Mesendoderm (in vitro differentiated cells): ENCODE measurements at regions not wholly inside any gene's neighbourhood (a gene's known extent, or its start where the extent isn't known, plus 50 kb on each side); places are given as distances from the start of the nearest gene placed in this dataset.

Source experiments
- DNase-seq: peaks from one replicate; pipeline ENCODE4 v3.0.0; 2013
- H2AK5ac ChIP-seq: 2 replicates; pipeline ENCODE4 v1.6.1; 2013; ENCODE audit warnings: low read length, inconsistent platforms
- H2BK120ac ChIP-seq: 2 replicates; pipeline ENCODE4 v1.6.1; 2013; ENCODE audit warnings: low read depth, mild to moderate bottlenecking, low read length, moderate library complexity, mixed read lengths
- H2BK15ac ChIP-seq: replicated peaks from 2 replicates; pipeline ENCODE4 v1.6.1; 2013; ENCODE audit warnings: low read depth, mild to moderate bottlenecking, moderate library complexity
- H2BK5ac ChIP-seq: 2 replicates; pipeline ENCODE4 v1.6.1; 2013; ENCODE audit warnings: low read length, inconsistent platforms
- H3K18ac ChIP-seq: 2 replicates; pipeline ENCODE4 v1.6.1; 2013; ENCODE audit warnings: mild to moderate bottlenecking, low read length, mixed read lengths
- H3K23ac ChIP-seq: one replicate; pipeline ENCODE4 v1.6.1; 2013; ENCODE audit warnings: low read length
- H3K27ac ChIP-seq: 2 replicates; pipeline ENCODE4 v1.5.1; 2013; ENCODE audit warnings: low read depth, mild to moderate bottlenecking, inconsistent platforms, low read length, moderate library complexity
- H3K27me3 ChIP-seq: 2 replicates; pipeline ENCODE4 v1.6.1; 2013; ENCODE audit warnings: low read length, control low read depth, mild to moderate bottlenecking, inconsistent platforms; ENCODE audit not compliant: insufficient read depth, poor library complexity
- H3K36me3 ChIP-seq: 2 replicates; pipeline ENCODE4 v1.6.1; 2013; ENCODE audit warnings: low read length, inconsistent platforms; ENCODE audit not compliant: control insufficient read depth, insufficient read depth
- H3K4ac ChIP-seq: one replicate; pipeline ENCODE4 v1.6.1; 2013; ENCODE audit warnings: low read depth, mild to moderate bottlenecking, low read length, moderate library complexity
- H3K4me1 ChIP-seq: 2 replicates; pipeline ENCODE4 v1.6.1; 2013; ENCODE audit warnings: low read depth, low read length, inconsistent platforms; ENCODE audit not compliant: control insufficient read depth
- H3K4me2 ChIP-seq: 2 replicates; pipeline ENCODE4 v1.6.1; 2013; ENCODE audit warnings: low read length
- H3K4me3 ChIP-seq: 2 replicates; pipeline ENCODE4 v1.5.1; 2013; ENCODE audit warnings: mild to moderate bottlenecking, low read length
- H3K56ac ChIP-seq: one replicate; pipeline ENCODE4 v1.6.1; 2013; ENCODE audit warnings: low read length
- H3K79me1 ChIP-seq: 2 replicates; pipeline ENCODE4 v1.6.1; 2013; ENCODE audit warnings: low read length, inconsistent platforms
- H3K79me2 ChIP-seq: 2 replicates; pipeline ENCODE4 v1.6.1; 2013; ENCODE audit warnings: mild to moderate bottlenecking, low read length; ENCODE audit not compliant: control insufficient read depth, insufficient read depth
- H3K9ac ChIP-seq: 2 replicates; pipeline ENCODE4 v1.6.1; 2013; ENCODE audit warnings: low read length, inconsistent platforms
- H4K5ac ChIP-seq: one replicate; pipeline ENCODE4 v1.6.1; 2013; ENCODE audit warnings: low read length
- H4K8ac ChIP-seq: one replicate; pipeline ENCODE4 v1.6.1; 2013; ENCODE audit warnings: low read depth, mild to moderate bottlenecking, control low read depth, low read length, moderate library complexity
- WGBS: extraction: QIAGEN DNeasy Blood & Tissue Kit; methylation state at CpG from one replicate; pipeline ENCODE4 v1.1.7; 2013; ENCODE audit warnings: low lambda C conversion rate, missing lambda C conversion rate; ENCODE audit not compliant: insufficient coverage; ENCODE audit errors: extremely low coverage; 5-methylcytosine and 5-hydroxymethylcytosine counted together

DNA sequence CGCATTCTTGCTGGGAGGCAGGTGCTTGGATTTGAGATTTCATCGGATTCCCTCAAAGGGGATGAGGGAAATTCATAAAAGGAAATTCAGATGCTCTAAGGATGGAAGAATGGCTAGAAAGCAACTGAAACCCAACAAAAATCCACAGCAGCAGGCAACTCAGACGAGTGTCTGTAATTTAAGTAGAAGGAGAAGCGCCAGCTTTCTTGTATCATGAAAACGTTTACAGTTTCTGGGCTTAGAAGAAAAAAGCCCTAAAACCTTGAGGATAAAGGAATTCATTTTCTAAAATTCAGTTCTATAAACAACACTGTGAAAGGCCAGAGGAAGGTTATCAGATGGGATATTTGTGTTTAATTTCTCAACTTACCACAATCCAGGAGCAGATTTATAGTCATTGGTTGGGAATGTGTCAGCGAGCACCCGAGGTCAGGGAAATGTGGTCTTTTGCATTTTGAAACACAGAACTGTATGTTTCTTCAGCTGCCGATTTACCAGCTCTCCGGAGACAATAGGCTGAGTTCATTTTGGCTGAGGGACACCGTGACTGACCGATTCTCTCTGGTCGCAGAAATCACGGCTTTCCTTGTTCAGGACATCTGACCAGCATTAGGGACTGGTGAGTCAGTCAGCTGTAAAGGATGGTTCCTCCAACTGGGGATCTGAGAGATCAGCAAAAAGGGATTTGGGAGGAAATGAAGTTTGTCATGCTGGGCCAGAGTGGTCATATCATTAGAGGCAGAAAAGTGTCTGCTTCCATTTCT is 111.6 kb upstream of the ERRFI1 start:
- Histone ChIP-seq H3K27me3 (no peaks in the 10 kb centered on the region), H3K4ac (no peak overlapping the region), H3K4me3 (no peak overlapping the region), H2BK15ac (no peak overlapping the region), H3K36me3 (no peaks in the 10 kb centered on the region), H3K4me2 (no peak overlapping the region), H2BK120ac (no peak overlapping the region), H3K56ac (no peak overlapping the region), H3K9ac (no peak overlapping the region), H3K23ac (no peak overlapping the region), H3K4me1 (no peaks in the 10 kb centered on the region), H3K27ac (no peak overlapping the region), H2BK5ac (no peak overlapping the region), H3K79me1 (no peaks in the 10 kb centered on the region), H3K79me2 (no peaks in the 10 kb centered on the region), H2AK5ac (no peak overlapping the region), H4K5ac (no peak overlapping the region), H4K8ac (no peak overlapping the region), H3K18ac (no peak overlapping the region)
- no CpG with 5 or more reads among the region's 13 CpGs for WGBS
- no peak for DNase-seq

DNA sequence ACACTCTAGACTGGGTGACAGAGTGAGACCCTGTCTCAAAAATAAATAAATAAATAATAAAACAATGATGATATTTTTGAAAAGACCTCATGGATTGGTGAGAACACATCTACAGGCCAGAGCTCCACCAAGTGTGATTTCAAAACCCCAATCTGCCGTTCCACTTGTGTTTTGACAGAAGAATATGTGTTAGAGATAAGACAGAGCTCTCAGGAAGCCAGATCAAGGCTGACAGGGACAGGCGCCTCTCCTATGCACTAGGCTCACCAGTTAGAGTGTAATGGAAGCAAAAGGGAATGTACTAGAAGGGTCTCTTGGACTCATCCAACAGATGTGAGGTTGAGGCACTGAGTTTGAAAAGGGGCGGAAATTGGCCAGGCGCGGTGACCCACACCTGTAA is 110.7 kb upstream of the ERRFI1 start:
- H3K27ac ChIP-seq: no peak overlapping the region

DNA sequence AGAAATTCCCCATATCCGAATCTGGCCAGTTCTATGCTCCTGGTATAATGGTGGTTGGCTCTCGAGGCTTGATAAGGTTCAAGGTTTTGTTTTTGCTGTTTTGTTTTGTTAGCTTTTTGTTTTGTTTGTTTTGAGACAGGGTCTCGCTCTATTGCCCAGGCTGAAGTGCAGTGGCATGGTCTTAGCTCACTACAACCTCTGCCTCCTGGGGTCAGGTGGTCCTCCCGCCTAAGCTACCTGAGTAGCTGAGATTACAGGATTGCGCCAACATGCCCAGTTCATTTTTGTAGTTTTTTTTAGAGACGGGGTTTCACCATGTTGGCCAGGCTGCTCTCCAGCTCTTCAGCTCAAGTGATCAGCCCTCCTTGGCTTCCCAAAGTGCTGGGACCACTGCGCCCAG is 109.1 kb upstream of the ERRFI1 start:
- no CpG with 5 or more reads among the region's 7 CpGs for WGBS
- Histone ChIP-seq H3K27ac (no peak overlapping the region), H2BK5ac (no peak overlapping the region)

More for the DNA sequence above, 110.7 kb upstream of the ERRFI1 start:
- Histone ChIP-seq H3K36me3 (no peaks in the 10 kb centered on the region), H3K23ac (no peak overlapping the region), H3K9ac (no peak overlapping the region), H3K4ac (no peak overlapping the region), H3K79me2 (no peaks in the 10 kb centered on the region), H2AK5ac (no peak overlapping the region), H2BK120ac (no peak overlapping the region), H4K5ac (no peak overlapping the region), H3K18ac (no peak overlapping the region), H3K79me1 (no peaks in the 10 kb centered on the region), H3K27me3 (no peaks in the 10 kb centered on the region), H3K4me1 (no peaks in the 10 kb centered on the region), H2BK5ac (no peak overlapping the region), H3K4me2 (no peak overlapping the region), H2BK15ac (no peak overlapping the region), H3K4me3 (no peak overlapping the region), H4K8ac (no peak overlapping the region), H3K56ac (no peak overlapping the region)
- WGBS: no CpG with 5 or more reads among the region's 5 CpGs
- DNase-seq: no peak

DNA sequence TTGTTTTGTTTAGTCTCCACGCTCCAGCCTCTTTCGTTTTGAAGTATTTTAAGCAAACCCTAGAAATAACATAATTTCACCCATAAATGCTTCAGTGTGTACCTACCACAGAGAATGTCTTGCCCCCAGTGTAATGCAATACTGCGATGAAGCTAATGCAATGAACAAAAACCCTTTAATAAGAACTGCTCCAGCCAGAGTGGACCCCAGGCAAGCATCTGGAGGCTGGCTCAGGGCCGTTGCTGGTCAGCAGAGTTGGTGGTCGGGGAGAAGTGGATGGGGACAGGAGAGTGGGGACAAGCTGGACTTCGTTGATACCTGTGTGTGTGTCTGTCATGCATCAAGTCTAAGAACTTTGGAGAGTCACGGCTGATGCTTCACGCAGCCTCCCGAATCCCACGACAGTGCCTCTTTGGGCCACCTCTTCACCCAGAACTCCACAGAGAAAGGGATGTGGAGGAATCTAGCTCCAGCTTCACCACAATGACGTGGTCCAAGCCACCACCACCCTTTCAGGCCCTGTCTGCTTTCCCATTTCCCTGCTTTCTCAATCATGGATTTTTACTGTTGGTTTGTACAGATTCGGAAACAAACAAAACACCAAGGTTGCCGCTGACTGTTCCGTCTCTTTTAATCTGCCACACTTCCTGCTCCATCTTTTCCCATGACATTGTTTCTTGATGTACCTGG is 108.6 kb upstream of the ERRFI1 start:
- no peak overlapping the region for H3K4me2 ChIP-seq
- DNase-seq: no peak
- no peaks in the 10 kb centered on the region for H3K36me3 ChIP-seq
- H2BK5ac ChIP-seq: no peak overlapping the region
- H3K79me1 ChIP-seq: no peaks in the 10 kb centered on the region
- no peaks in the 10 kb centered on the region for H3K27me3 ChIP-seq
- no peak overlapping the region for H2AK5ac ChIP-seq
- H3K9ac ChIP-seq: no peak overlapping the region
- H4K8ac ChIP-seq: no peak overlapping the region
- no peak overlapping the region for H3K27ac ChIP-seq
- H3K56ac ChIP-seq: no peak overlapping the region
- no peak overlapping the region for H3K4me3 ChIP-seq
- H3K18ac ChIP-seq: no peak overlapping the region
- no peaks in the 10 kb centered on the region for H3K4me1 ChIP-seq
- no peak overlapping the region for H4K5ac ChIP-seq
- no peak overlapping the region for H3K23ac ChIP-seq
- H3K79me2 ChIP-seq: no peaks in the 10 kb centered on the region
- H2BK120ac ChIP-seq: no peak overlapping the region
- no CpG with 5 or more reads among the region's 14 CpGs for WGBS
- no peak overlapping the region for H3K4ac ChIP-seq
- no peak overlapping the region for H2BK15ac ChIP-seq

More for the DNA sequence above, 109.1 kb upstream of the ERRFI1 start:
- H3K36me3 ChIP-seq: no peaks in the 10 kb centered on the region
- H3K79me2 ChIP-seq: no peaks in the 10 kb centered on the region
- no peak for DNase-seq
- H4K5ac ChIP-seq: no peak overlapping the region
- no peaks in the 10 kb centered on the region for H3K4me1 ChIP-seq
- H2BK120ac ChIP-seq: no peak overlapping the region
- no peak overlapping the region for H3K4ac ChIP-seq
- H3K56ac ChIP-seq: no peak overlapping the region
- no peak overlapping the region for H3K4me3 ChIP-seq
- H3K23ac ChIP-seq: no peak overlapping the region
- no peak overlapping the region for H3K9ac ChIP-seq
- H3K4me2 ChIP-seq: no peak overlapping the region
- no peak overlapping the region for H2BK15ac ChIP-seq
- no peaks in the 10 kb centered on the region for H3K27me3 ChIP-seq
- H3K18ac ChIP-seq: no peak overlapping the region
- no peak overlapping the region for H4K8ac ChIP-seq
- H2AK5ac ChIP-seq: no peak overlapping the region
- H3K79me1 ChIP-seq: no peaks in the 10 kb centered on the region

DNA sequence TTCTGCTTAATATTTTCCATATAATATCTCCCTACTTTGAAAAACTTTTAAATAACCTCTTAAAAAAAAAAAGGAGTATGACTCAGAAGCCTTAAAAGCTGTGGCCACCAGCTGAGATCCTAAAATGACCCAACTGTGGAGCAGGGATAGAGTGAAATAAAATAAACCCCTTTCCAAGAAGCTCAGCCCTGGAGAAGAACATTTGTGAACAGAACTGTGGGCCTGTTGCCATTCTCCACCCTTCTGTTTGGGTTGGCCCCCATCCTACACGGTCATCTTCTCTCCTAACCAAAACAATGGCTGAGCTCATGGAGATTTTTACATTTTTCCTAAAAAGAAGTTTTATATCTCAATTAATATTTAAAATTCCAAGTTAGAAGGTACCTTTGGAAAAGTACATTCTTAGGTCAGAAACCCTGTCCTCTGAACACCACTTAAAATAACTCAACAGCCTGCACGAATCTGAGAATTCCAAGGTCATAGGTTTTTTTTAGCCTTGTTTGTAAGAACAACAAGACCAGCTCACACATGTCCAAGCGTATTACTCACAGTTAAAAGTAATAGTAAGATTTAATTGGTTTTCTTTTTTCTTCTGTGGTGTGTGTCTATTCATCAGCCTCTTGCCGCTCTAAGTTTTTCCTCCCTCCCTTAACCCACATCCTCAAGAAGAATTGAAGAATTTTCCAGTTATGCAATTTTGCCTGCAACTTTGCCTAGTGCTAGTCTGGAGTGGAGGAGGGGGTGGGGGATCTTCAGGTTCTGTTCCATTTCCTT is 107.7 kb upstream of the ERRFI1 start:
- no peak overlapping the region for H2BK5ac ChIP-seq
- H3K4me2 ChIP-seq: no peak overlapping the region
- H3K79me1 ChIP-seq: no peaks in the 10 kb centered on the region
- H3K18ac ChIP-seq: no peak overlapping the region
- no peak overlapping the region for H3K27ac ChIP-seq
- DNase-seq: no peak
- H3K4me3 ChIP-seq: no peak overlapping the region
- H2AK5ac ChIP-seq: no peak overlapping the region
- H2BK120ac ChIP-seq: no peak overlapping the region
- H3K4me1 ChIP-seq: no peaks in the 10 kb centered on the region
- no peak overlapping the region for H3K23ac ChIP-seq
- no peaks in the 10 kb centered on the region for H3K79me2 ChIP-seq
- no peaks in the 10 kb centered on the region for H3K36me3 ChIP-seq
- no peak overlapping the region for H2BK15ac ChIP-seq
- no peak overlapping the region for H3K4ac ChIP-seq
- H4K5ac ChIP-seq: no peak overlapping the region
- no peaks in the 10 kb centered on the region for H3K27me3 ChIP-seq
- H4K8ac ChIP-seq: no peak overlapping the region
- WGBS: no CpG with 5 or more reads among the region's 4 CpGs
- H3K9ac ChIP-seq: no peak overlapping the region
- H3K56ac ChIP-seq: no peak overlapping the region
